Uterus (tissue), 2 donors: ENCODE measurements at regions not wholly inside any gene's neighbourhood (a gene's known extent, or its start where the extent isn't known, plus 50 kb on each side); places are given as distances from the start of the nearest gene placed in this dataset.

Experiments used
- CTCF ChIP-seq, 4 experiments: fragments of 200-600 bp in 2 of 4; fragments of 450-650 bp in 2 of 4; sonication (generic) in 2 of 4; IDR thresholded peaks; one replicate each; pipeline ENCODE4 v1.5.1; 2016 to 2019; ENCODE audit warnings: antibody characterized with exemption in 4 of 4, mild to moderate bottlenecking in 2 of 4, moderate library complexity in 1 of 4
- POLR2A ChIP-seq, 2 donors: fragments of 450-650 bp; IDR thresholded peaks; one replicate each; pipeline ENCODE4 v1.6.1; 2016; ENCODE audit warnings: antibody characterized with exemption in 2 of 2, mild to moderate bottlenecking in 1 of 2, moderate library complexity in 1 of 2

- TF ChIP-seq POLR2A (IDR thresholded peaks at IDR 0.05) (no peak), CTCF (IDR thresholded peaks at IDR 0.05) (no peak)
Measured at GRCh38 chr1:229197265-229197585, 73.7 kb upstream of the RAB4A start.
